Bronchial epithelial cell (primary cell): ENCODE measurements at regions not wholly inside any gene's neighbourhood (a gene's known extent, or its start where the extent isn't known, plus 50 kb on each side); places are given as distances from the start of the nearest gene placed in this dataset.
A peak's percentile ranks its signal among the peaks of the same experiment; 100 is the strongest.

ENCODE experiments used
- DNase-seq: peaks from one replicate; pipeline ENCODE4 v3.0.0-alpha.2; 2010; ENCODE audit warnings: low read depth
- FAIRE-seq: peaks from 2 replicates; lab custom pipeline; 2011; peaks lifted over from hg19 to GRCh38; lab: Jason Lieb, UNC
- H3K27me3 ChIP-seq: 2 replicates; pipeline ENCODE4 v1.5.1; 2011; ENCODE audit warnings: low read length; ENCODE audit not compliant: control insufficient read depth, insufficient read depth
- H3K36me3 ChIP-seq: 2 replicates; pipeline ENCODE4 v1.5.1; 2011; ENCODE audit warnings: low read length; ENCODE audit not compliant: control insufficient read depth, insufficient read depth
- H3K4me3 ChIP-seq: 2 replicates; pipeline ENCODE4 v1.5.1; 2011; ENCODE audit warnings: mild to moderate bottlenecking, low read depth, low read length, control low read depth
- CTCF ChIP-seq: IDR thresholded peaks from 2 replicates; pipeline ENCODE4 v1.5.1; 2011; ENCODE audit warnings: mild to moderate bottlenecking, moderate library complexity, low read length, control low read depth, inconsistent platforms; ENCODE audit not compliant: insufficient read depth, severe bottlenecking

- Histone ChIP-seq H3K36me3 (no peaks in the 10 kb centered on the region), H3K4me3 (no peak overlapping the region), H3K27me3 (no peaks in the 10 kb centered on the region)
- no peak for FAIRE-seq
- no peak for DNase-seq
- no peak for TF ChIP-seq CTCF
Observed at GRCh38 chr12:86826051-86826450, 569.9 kb upstream of the MGAT4C start.

GRCh38 chr12:86801439-86801838 is 545.2 kb upstream of the MGAT4C start:
- peak; percentile 73 for DNase-seq

GRCh38 chr12:86799616-86800015 is 543.4 kb upstream of the MGAT4C start:
- no peaks in the 10 kb centered on the region for H3K36me3 ChIP-seq
- TF ChIP-seq CTCF: no peak
- no peak for FAIRE-seq
- H3K4me3 ChIP-seq: no peak overlapping the region
- no peaks in the 10 kb centered on the region for H3K27me3 ChIP-seq
- no peak for DNase-seq

More at GRCh38 chr12:86801439-86801838, 545.2 kb upstream of the MGAT4C start:
- Histone ChIP-seq H3K27me3 (no peaks in the 10 kb centered on the region), H3K4me3 (no peak overlapping the region), H3K36me3 (no peaks in the 10 kb centered on the region)
- no peak for FAIRE-seq
- no peak for TF ChIP-seq CTCF

- FAIRE-seq: no peak
- DNase-seq: no peak
- Histone ChIP-seq H3K4me3 (no peak overlapping the region), H3K36me3 (no peaks in the 10 kb centered on the region), H3K27me3 (no peaks in the 10 kb centered on the region)
- TF ChIP-seq CTCF: no peak
Observed at GRCh38 chr12:86796550-86796949, 540.4 kb upstream of the MGAT4C start.

- H3K36me3 ChIP-seq: no peaks in the 10 kb centered on the region
- FAIRE-seq: no peak
- TF ChIP-seq CTCF: no peak
Observed at GRCh38 chr12:86788661-86789060, 532.5 kb upstream of the MGAT4C start.

GRCh38 chr12:86787419-86787818 is 531.2 kb upstream of the MGAT4C start:
- DNase-seq: peak; percentile 11
- no peaks in the 10 kb centered on the region for H3K36me3 ChIP-seq
- FAIRE-seq: no peak
- H3K4me3 ChIP-seq: no peak overlapping the region
- H3K27me3 ChIP-seq: no peaks in the 10 kb centered on the region
- no peak for TF ChIP-seq CTCF

More at GRCh38 chr12:86788661-86789060, 532.5 kb upstream of the MGAT4C start:
- Histone ChIP-seq H3K4me3 (no peak overlapping the region), H3K27me3 (no peaks in the 10 kb centered on the region)
- no peak for DNase-seq
